PC-3 (cell line): ENCODE measurements at regions not wholly inside any gene's neighbourhood (a gene's known extent, or its start where the extent isn't known, plus 50 kb on each side); places are given as distances from the start of the nearest gene placed in this dataset.

ENCODE experiments used
- ATAC-seq: fragments of 200-7000 bp; cut with Tn5 transposase; 2 replicates; pipeline ENCODE4 v1.9.1; 2020; ENCODE audit warnings: mild to moderate bottlenecking, moderate library complexity
- BruUV-seq: library from RNA; stranded (reverse); fragments of 400-500 nt; replicated peaks from 2 replicates; lab custom pipeline; 2021; lab: Mats Ljungman, UMichigan
- CTCF ChIA-PET: fragments of 300-600 bp; sonication (Branson Sonifier 250); formaldehyde crosslinking; loops from one replicate; lab custom pipeline; 2022; ENCODE audit warnings: antibody characterized with exemption; lab: Charles Lee
- POLR2A ChIA-PET: fragments of 300-600 bp; sonication (Branson Sonifier 250); formaldehyde crosslinking; loops from one replicate; lab custom pipeline; 2022; ENCODE audit warnings: antibody characterized with exemption; ENCODE audit not compliant: unreplicated experiment; lab: Charles Lee
- DNase-seq: peaks from one replicate; pipeline ENCODE4 v3.0.0-alpha.2; 2015
- H2AFZ ChIP-seq: fragments of 300-600 bp; sonication (generic); 2 replicates; pipeline ENCODE4 v1.6.0; 2016; ENCODE audit warnings: antibody characterized with exemption, low read length
- H3F3A ChIP-seq: fragments of 300-600 bp; sonication (generic); one replicate; pipeline ENCODE4 v1.6.0; 2017; ENCODE audit warnings: antibody characterized with exemption, low read length, control low read depth, mild to moderate bottlenecking; ENCODE audit not compliant: unreplicated experiment
- H3K27ac ChIP-seq: fragments of 300-600 bp; sonication (generic); 2 replicates; pipeline ENCODE4 v1.5.1; 2016; ENCODE audit warnings: mild to moderate bottlenecking, low read length
- H3K27me3 ChIP-seq: fragments of 300-600 bp; sonication (generic); 2 replicates; pipeline ENCODE4 v1.6.1; 2016; ENCODE audit warnings: low read length, mixed read lengths
- H3K36me3 ChIP-seq: fragments of 300-600 bp; sonication (generic); 2 replicates; pipeline ENCODE4 v1.6.1; 2016; ENCODE audit warnings: low read depth, mixed run types, low read length, mixed read lengths
- H3K4me1 ChIP-seq: fragments of 300-600 bp; sonication (generic); 2 replicates; pipeline ENCODE4 v1.5.1; 2016; ENCODE audit warnings: low read length; ENCODE audit not compliant: insufficient read depth
- H3K4me2 ChIP-seq: fragments of 300-600 bp; sonication (generic); 2 replicates; pipeline ENCODE4 v1.6.0; 2016; ENCODE audit warnings: low read length
- H3K4me3 ChIP-seq: fragments of 300-600 bp; sonication (generic); 2 replicates; pipeline ENCODE4 v1.5.1; 2016; ENCODE audit warnings: mild to moderate bottlenecking, low read length, mixed read lengths
- H3K79me2 ChIP-seq: fragments of 300-600 bp; sonication (generic); 2 replicates; pipeline ENCODE4 v1.6.1; 2017; ENCODE audit warnings: low read length, mixed read lengths
- H3K9ac ChIP-seq: fragments of 300-600 bp; sonication (generic); 2 replicates; pipeline ENCODE4 v1.6.0; 2016; ENCODE audit warnings: mild to moderate bottlenecking, low read length
- H3K9me2 ChIP-seq: fragments of 300-600 bp; sonication (generic); replicated peaks from 2 replicates; pipeline ENCODE4 v1.6.1; 2016; ENCODE audit warnings: mixed run types, low read length, mixed read lengths
- H3K9me3 ChIP-seq: fragments of 300-600 bp; sonication (generic); 2 replicates; pipeline ENCODE4 v1.6.1; 2016; ENCODE audit warnings: low read length, mixed read lengths
- H4K20me1 ChIP-seq: fragments of 300-600 bp; sonication (generic); 2 replicates; pipeline ENCODE4 v1.6.1; 2016; ENCODE audit warnings: low read length, mixed read lengths
- EZH2 ChIP-seq: fragments of 300-600 bp; sonication (generic); IDR thresholded peaks from one replicate; pipeline ENCODE4 v1.6.1; 2017; ENCODE audit warnings: antibody characterized with exemption, mild to moderate bottlenecking, low read length; ENCODE audit not compliant: unreplicated experiment
- EZH2phosphoT487 ChIP-seq: fragments of 300-600 bp; sonication (generic); IDR thresholded peaks from 2 replicates; pipeline ENCODE4 v1.6.1; 2018; ENCODE audit warnings: mild to moderate bottlenecking, antibody characterized with exemption, low read length, borderline replicate concordance
- intact Hi-C: fragments of 100-400 bp; cut with micrococcal nuclease; formaldehyde crosslinking; loops from 2 replicates; pipeline ENCODE4 v1.9.0; 2023
- TF ChIP-seq, protein P1 (sequence below): fragments of 300-600 bp; sonication (generic); conservative IDR thresholded peaks from 2 replicates; pipeline ENCODE4 v1.5.1; 2017; ENCODE audit warnings: antibody characterized with exemption, low read depth, mild to moderate bottlenecking, low read length

DNA sequence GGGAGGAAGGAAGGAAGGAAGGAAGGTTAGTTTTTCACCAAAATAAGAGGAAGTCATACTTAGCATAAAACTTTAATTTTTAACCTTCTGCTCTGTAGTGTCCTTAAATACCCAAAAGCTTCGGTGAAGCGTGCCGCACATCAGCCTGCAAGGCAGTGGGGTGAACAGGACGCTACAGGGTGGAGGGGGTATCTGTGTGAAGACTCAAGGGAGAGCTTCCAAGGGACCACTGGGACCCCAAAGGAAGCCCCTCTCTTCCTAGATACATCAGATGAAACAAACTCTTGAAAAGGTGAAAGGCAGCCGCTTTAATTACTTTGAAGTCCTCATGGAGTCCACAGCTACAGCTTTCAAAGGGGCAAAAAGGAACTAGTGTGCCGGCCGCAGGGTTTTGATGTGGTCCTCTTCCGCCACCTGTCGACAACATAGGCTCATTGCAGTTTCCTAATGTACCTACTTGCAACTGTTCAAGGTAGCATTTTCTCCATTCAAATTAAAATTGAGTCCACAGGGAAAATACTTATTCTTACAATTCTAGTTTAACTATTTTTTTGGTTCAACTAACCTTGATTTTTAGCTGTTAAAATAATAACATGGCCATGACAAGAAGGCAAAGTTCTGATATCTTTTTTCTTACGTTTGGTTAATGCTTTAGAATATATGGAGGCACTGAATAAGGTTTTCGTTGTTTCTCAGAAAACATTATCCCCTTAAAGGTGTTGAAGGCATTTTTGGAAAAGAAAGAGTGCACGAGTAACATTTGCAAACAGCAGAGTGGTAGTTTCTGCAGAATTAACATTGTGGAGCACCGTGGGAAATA, 135.0 kb upstream of the RIPOR2 start:
- Histone ChIP-seq H3K4me3 (peak overlapping the region; percentile 34; the same call in 1 of the 2 replicates), H4K20me1 (no peaks in the 10 kb centered on the region), H3K79me2 (no peaks in the 10 kb centered on the region), H3K9me3 (no peaks in the 10 kb centered on the region), H2AFZ (0 out of 2 replicates have a peak overlapping the region, but pooled peaks have one; percentile 59), H3K4me1 (peaks cover 9% of the 10 kb centered on the region; the same call in 1 of the 2 replicates), H3K27me3 (no peaks in the 10 kb centered on the region), H3F3A (no peaks in the 10 kb centered on the region), H3K9me2 (no peaks in the 10 kb centered on the region), H3K4me2 (peak overlapping the region; percentile 71), H3K9ac (no peak overlapping the region), H3K27ac (no peak overlapping the region), H3K36me3 (no peaks in the 10 kb centered on the region)
- peak; percentile 85 for DNase-seq
- CTCF ChIA-PET = interaction anchor here (0.6 to 1.0 kb wide), 5 partner anchors 16 to 646 kb away, joined by 3 to 5 read pairs (median 4); no protein-coding TSS in a partner anchor
- intact Hi-C loops = loop anchor here (1.0 to 5.0 kb wide), 5 partner anchors 76 to 532 kb away; no protein-coding TSS in a partner anchor
- BruUV-seq = no TSS peak
- ATAC-seq = peak; percentile 88
- POLR2A ChIA-PET = interaction anchor here (0.7 kb wide), 1 partner anchor 30 kb away, joined by 4 read pairs; no protein-coding TSS in a partner anchor
- no peak for TF ChIP-seq EZH2
- TF ChIP-seq, protein P1, sequence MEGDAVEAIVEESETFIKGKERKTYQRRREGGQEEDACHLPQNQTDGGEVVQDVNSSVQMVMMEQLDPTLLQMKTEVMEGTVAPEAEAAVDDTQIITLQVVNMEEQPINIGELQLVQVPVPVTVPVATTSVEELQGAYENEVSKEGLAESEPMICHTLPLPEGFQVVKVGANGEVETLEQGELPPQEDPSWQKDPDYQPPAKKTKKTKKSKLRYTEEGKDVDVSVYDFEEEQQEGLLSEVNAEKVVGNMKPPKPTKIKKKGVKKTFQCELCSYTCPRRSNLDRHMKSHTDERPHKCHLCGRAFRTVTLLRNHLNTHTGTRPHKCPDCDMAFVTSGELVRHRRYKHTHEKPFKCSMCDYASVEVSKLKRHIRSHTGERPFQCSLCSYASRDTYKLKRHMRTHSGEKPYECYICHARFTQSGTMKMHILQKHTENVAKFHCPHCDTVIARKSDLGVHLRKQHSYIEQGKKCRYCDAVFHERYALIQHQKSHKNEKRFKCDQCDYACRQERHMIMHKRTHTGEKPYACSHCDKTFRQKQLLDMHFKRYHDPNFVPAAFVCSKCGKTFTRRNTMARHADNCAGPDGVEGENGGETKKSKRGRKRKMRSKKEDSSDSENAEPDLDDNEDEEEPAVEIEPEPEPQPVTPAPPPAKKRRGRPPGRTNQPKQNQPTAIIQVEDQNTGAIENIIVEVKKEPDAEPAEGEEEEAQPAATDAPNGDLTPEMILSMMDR = peak; percentile 93

DNA sequence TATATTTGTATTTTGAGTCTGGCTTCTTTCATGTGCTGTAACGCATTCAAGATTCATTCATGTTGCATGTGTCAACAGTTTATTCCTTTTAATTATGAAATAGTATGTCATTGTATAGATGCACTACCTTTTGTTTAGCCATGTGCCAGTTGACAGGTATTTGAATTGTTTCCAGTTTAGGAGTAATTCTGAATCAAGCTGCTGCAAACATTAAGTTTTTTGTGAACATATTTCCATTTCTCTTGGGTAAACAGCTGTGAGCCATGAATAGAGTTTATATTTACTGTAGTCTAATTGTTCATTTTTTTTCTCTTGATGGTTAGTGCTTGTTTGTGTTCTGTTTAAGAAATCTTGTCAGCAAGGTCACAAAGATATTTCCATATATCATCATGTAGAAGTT, 142.4 kb upstream of the RIPOR2 start:
- Histone ChIP-seq H3K9me3 (no peaks in the 10 kb centered on the region), H3K27ac (no peak overlapping the region), H3K4me3 (no peak overlapping the region), H2AFZ (no peak overlapping the region), H3K27me3 (no peaks in the 10 kb centered on the region), H3K4me2 (no peak overlapping the region), H3K9me2 (no peaks in the 10 kb centered on the region), H3F3A (no peaks in the 10 kb centered on the region), H3K9ac (no peak overlapping the region), H3K36me3 (no peaks in the 10 kb centered on the region), H3K79me2 (no peaks in the 10 kb centered on the region), H3K4me1 (no peaks in the 10 kb centered on the region), H4K20me1 (no peaks in the 10 kb centered on the region)
- POLR2A ChIA-PET = no interaction called here
- BruUV-seq = no TSS peak
- intact Hi-C loops = no loop called here
- ATAC-seq (no peak), DNase-seq (no peak)
- CTCF ChIA-PET = no interaction called here
- TF ChIP-seq, protein P1 = no peak
- no peak for TF ChIP-seq EZH2
- TF ChIP-seq EZH2phosphoT487 = no peak
